ENCODE measurements at regions not wholly inside any gene's neighbourhood (a gene's known extent, or its start where the extent isn't known, plus 50 kb on each side); places are given as distances from the start of the nearest gene placed in this dataset.

GRCh38 chr2:155145758-155146229, 447.3 kb downstream of the KCNJ3 start (continued):
- TF ChIP-seq CHD7 (IDR thresholded peaks at IDR 0.05; ENCODE audit: insufficient replicate concordance, low read length) (no peak), SIX5 (IDR thresholded peaks at IDR 0.05; ENCODE audit: low read depth, low read length) (no peak), USF2 (IDR thresholded peaks at IDR 0.05; ENCODE audit: low read length) (no peak), RNF2 (IDR thresholded peaks at IDR 0.05; ENCODE audit: borderline replicate concordance, low read depth, low read length, missing control alignments, poor library complexity, severe bottlenecking) (no peak), CREB1 (IDR thresholded peaks at IDR 0.05) (no peak), SP2 (IDR thresholded peaks at IDR 0.05; ENCODE audit: low read length) (no peak)

Data from H1 (cell line).